Neutrophil (primary cell): ENCODE measurements at regions not wholly inside any gene's neighbourhood (a gene's known extent, or its start where the extent isn't known, plus 50 kb on each side); places are given as distances from the start of the nearest gene placed in this dataset.

Source experiments
- H3K27ac ChIP-seq: fragments of 200-600 bp; sonication (generic); 2 replicates; pipeline ENCODE4 v1.5.1; 2016; ENCODE audit warnings: mild to moderate bottlenecking, moderate library complexity
- H3K27me3 ChIP-seq: fragments of 200-600 bp; sonication (generic); 2 replicates; pipeline ENCODE4 v1.6.0; 2016; ENCODE audit warnings: mild to moderate bottlenecking
- H3K36me3 ChIP-seq: fragments of 200-600 bp; sonication (generic); 2 replicates; pipeline ENCODE4 v1.5.1; 2017
- H3K4me1 ChIP-seq, 2 experiments: fragments of 200-600 bp in 1 of 2; sonication (generic) in 1 of 2; 1 replicate in 1 of 2; 2 replicates in 1 of 2; pipeline versions ENCODE4 v1.5.1 to v1.6.1; 2013 to 2016; ENCODE audit warnings: low read depth in 1 of 2, low read length in 1 of 2, mild to moderate bottlenecking in 1 of 2, moderate library complexity in 1 of 2; ENCODE audit not compliant: control insufficient read depth in 1 of 2, insufficient read depth in 1 of 2
- H3K4me3 ChIP-seq, 2 experiments: fragments of 200-600 bp in 1 of 2; sonication (generic) in 1 of 2; 1 replicate in 1 of 2; 2 replicates in 1 of 2; pipeline ENCODE4 v1.5.1; 2013 to 2016; ENCODE audit warnings: low read depth in 1 of 2, low read length in 1 of 2, mild to moderate bottlenecking in 1 of 2, moderate library complexity in 1 of 2
- H3K9me3 ChIP-seq: fragments of 200-600 bp; sonication (generic); 2 replicates; pipeline ENCODE4 v1.5.1; 2016
- TF ChIP-seq, protein P1 (sequence below): fragments of 200-600 bp; sonication (generic); IDR thresholded peaks from 2 replicates; pipeline ENCODE4 v1.5.1; 2016; ENCODE audit warnings: antibody characterized with exemption

DNA sequence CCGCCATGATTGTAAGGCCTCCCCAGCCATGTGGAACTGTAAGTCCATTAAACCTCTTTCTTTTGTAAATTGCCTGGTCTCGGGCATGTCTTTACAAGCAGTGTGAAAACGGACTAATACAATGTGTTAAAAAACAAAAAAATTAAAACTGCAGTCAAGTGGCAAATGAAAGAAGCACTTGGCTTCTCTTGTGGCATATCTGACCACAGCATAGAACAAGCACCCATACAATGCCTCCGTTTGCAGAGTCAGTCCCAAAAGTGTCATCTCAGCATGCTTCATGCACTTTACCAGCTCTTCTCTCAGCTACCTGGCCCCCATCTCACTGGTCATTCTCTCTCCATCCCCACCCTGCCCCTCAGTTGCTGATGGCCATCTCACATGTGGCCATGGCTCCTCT lies 51.1 kb upstream of the DAPK1 start:
- TF ChIP-seq, protein P1, sequence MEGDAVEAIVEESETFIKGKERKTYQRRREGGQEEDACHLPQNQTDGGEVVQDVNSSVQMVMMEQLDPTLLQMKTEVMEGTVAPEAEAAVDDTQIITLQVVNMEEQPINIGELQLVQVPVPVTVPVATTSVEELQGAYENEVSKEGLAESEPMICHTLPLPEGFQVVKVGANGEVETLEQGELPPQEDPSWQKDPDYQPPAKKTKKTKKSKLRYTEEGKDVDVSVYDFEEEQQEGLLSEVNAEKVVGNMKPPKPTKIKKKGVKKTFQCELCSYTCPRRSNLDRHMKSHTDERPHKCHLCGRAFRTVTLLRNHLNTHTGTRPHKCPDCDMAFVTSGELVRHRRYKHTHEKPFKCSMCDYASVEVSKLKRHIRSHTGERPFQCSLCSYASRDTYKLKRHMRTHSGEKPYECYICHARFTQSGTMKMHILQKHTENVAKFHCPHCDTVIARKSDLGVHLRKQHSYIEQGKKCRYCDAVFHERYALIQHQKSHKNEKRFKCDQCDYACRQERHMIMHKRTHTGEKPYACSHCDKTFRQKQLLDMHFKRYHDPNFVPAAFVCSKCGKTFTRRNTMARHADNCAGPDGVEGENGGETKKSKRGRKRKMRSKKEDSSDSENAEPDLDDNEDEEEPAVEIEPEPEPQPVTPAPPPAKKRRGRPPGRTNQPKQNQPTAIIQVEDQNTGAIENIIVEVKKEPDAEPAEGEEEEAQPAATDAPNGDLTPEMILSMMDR: no peak
- no peak overlapping the region for H3K27ac ChIP-seq
- no peaks in the 10 kb centered on the region for H3K9me3 ChIP-seq
- H3K27me3 ChIP-seq: no peaks in the 10 kb centered on the region
- H3K4me3 ChIP-seq: no peak overlapping the region
- H3K36me3 ChIP-seq: no peaks in the 10 kb centered on the region
- H3K4me1 ChIP-seq: peaks cover 6 to 7% of the 10 kb centered on the region in 2 experiments

- Histone ChIP-seq H3K4me3 (no peak overlapping the region), H3K36me3 (no peaks in the 10 kb centered on the region), H3K4me1 (peaks cover 6 to 7% of the 10 kb centered on the region in 2 experiments), H3K9me3 (no peaks in the 10 kb centered on the region), H3K27me3 (no peaks in the 10 kb centered on the region), H3K27ac (no peak overlapping the region)
- TF ChIP-seq, protein P1: no peak
Measured at GRCh38 chr9:87447547-87448432, 49.9 kb upstream of the DAPK1 start.
